Esophagus muscularis mucosa (tissue), 4 donors: ENCODE measurements at regions not wholly inside any gene's neighbourhood (a gene's known extent, or its start where the extent isn't known, plus 50 kb on each side); places are given as distances from the start of the nearest gene placed in this dataset.

ENCODE experiments used
- EP300 ChIP-seq: sonication (generic); formaldehyde crosslinking; IDR thresholded peaks from one replicate; pipeline ENCODE4 v1.6.1; 2017; ENCODE audit warnings: antibody characterized with exemption
- POLR2A ChIP-seq: fragments of 450-650 bp; IDR thresholded peaks from one replicate; pipeline ENCODE4 v1.6.1; 2017; ENCODE audit warnings: antibody characterized with exemption, moderate library complexity, mild to moderate bottlenecking, low read depth
- POLR2AphosphoS5 ChIP-seq, 2 donors: sonication (generic); formaldehyde crosslinking; IDR thresholded peaks; one replicate each; pipeline ENCODE4 v1.6.1; 2017; ENCODE audit warnings: antibody characterized with exemption in 2 of 2
- TF ChIP-seq, protein P1 (sequence below), 3 experiments: fragments of 200-600 bp in 2 of 3; fragments of 450-650 bp in 1 of 3; sonication (generic) in 2 of 3; IDR thresholded peaks; one replicate each; pipeline ENCODE4 v1.5.1; 2017 to 2019; ENCODE audit warnings: antibody characterized with exemption in 3 of 3, mild to moderate bottlenecking in 2 of 3, moderate library complexity in 1 of 3

DNA sequence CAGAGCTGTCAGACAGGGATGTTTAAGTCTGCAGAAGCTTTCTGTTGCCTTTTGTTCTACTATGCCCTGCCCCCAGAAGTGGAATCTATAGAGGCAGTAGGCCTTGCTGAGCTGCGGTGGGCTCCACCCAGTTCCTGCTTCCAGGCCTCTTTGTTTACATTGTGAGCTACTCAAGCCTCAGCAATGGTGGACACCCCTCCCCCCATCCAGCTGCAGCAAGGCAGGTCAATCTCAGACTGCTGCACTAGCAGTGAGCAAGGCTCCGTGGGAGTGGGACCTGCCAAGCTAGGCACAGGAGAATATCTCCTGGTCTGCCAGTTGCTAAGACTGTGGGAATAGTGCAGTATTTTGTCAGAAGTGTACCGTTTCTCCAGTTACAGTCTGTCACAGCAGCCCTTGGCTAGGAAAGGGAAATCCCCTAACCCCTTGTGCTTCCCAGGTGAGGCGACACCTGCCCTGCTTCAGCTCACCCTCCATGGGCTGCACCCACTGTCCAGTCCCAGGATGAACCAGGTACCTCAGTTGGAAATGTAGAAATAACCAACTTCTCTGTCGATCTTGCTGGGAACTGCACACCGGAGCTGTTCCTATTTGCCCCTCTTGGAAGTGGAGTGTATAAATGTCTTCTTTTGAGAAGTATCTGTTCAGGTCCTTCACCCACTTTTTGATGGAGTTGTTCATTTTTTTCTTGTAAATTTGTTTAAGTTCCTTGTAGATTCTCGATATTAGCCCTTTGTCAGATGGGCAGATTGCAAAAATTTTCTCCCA lies 213.5 kb upstream of the SLC38A2 start:
- TF ChIP-seq, protein P1, sequence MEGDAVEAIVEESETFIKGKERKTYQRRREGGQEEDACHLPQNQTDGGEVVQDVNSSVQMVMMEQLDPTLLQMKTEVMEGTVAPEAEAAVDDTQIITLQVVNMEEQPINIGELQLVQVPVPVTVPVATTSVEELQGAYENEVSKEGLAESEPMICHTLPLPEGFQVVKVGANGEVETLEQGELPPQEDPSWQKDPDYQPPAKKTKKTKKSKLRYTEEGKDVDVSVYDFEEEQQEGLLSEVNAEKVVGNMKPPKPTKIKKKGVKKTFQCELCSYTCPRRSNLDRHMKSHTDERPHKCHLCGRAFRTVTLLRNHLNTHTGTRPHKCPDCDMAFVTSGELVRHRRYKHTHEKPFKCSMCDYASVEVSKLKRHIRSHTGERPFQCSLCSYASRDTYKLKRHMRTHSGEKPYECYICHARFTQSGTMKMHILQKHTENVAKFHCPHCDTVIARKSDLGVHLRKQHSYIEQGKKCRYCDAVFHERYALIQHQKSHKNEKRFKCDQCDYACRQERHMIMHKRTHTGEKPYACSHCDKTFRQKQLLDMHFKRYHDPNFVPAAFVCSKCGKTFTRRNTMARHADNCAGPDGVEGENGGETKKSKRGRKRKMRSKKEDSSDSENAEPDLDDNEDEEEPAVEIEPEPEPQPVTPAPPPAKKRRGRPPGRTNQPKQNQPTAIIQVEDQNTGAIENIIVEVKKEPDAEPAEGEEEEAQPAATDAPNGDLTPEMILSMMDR (IDR thresholded peaks at IDR 0.05), result no peak
- TF ChIP-seq EP300 (no peak), POLR2A (no peak), POLR2AphosphoS5 (IDR thresholded peaks at IDR 0.05) (no peak)
